H1 (cell line): ENCODE measurements at regions not wholly inside any gene's neighbourhood (a gene's known extent, or its start where the extent isn't known, plus 50 kb on each side); places are given as distances from the start of the nearest gene placed in this dataset.

ENCODE experiments used
- CTCF ChIA-PET: fragments of 300-600 bp; sonication (Branson Sonifier 250); formaldehyde crosslinking; loops from one replicate; lab custom pipeline; 2021; ENCODE audit not compliant: partially characterized antibody; lab: Charles Lee
- POLR2A ChIA-PET: fragments of 300-600 bp; sonication (Branson Sonifier 250); formaldehyde crosslinking; loops from one replicate; lab custom pipeline; 2021; ENCODE audit warnings: inconsistent platforms; ENCODE audit not compliant: partially characterized antibody; lab: Charles Lee
- DNase-seq, 2 experiments: peaks; one replicate each; pipeline versions ENCODE4 v3.0.0 to v3.0.0-alpha.2; 2010 to 2022; ENCODE audit warnings: low spot score in 2 of 2, low read depth in 1 of 2, mixed read lengths in 1 of 2
- FAIRE-seq: peaks from 2 replicates; lab custom pipeline; 2011; peaks lifted over from hg19 to GRCh38; lab: Jason Lieb, UNC
- H2AFZ ChIP-seq: 2 replicates; pipeline ENCODE4 v1.8.1; 2012; ENCODE audit warnings: low read length, inconsistent platforms
- H2AK5ac ChIP-seq: 2 replicates; pipeline ENCODE4 v1.6.1; 2013; ENCODE audit warnings: low read depth, low read length
- H2BK120ac ChIP-seq: replicated peaks from 2 replicates; pipeline ENCODE3; 2013; ENCODE audit warnings: low read depth, low read length, inconsistent platforms
- H2BK12ac ChIP-seq: 2 replicates; pipeline ENCODE4 v1.6.1; 2013; ENCODE audit warnings: low read depth, low read length
- H2BK15ac ChIP-seq: 2 replicates; pipeline ENCODE4 v1.6.1; 2013; ENCODE audit warnings: low read length
- H2BK20ac ChIP-seq: 2 replicates; pipeline ENCODE4 v1.6.1; 2013; ENCODE audit warnings: low read length
- H2BK5ac ChIP-seq: 2 replicates; pipeline ENCODE4 v1.6.1; 2013; ENCODE audit warnings: low read depth, low read length
- H3K14ac ChIP-seq: 2 replicates; pipeline ENCODE4 v1.6.1; 2013; ENCODE audit warnings: inconsistent platforms; ENCODE audit not compliant: insufficient read length
- H3K18ac ChIP-seq: 2 replicates; pipeline ENCODE4 v1.6.1; 2013; ENCODE audit warnings: low read length; ENCODE audit errors: extremely low read depth
- H3K23ac ChIP-seq: 2 replicates; pipeline ENCODE4 v1.6.1; 2013; ENCODE audit warnings: inconsistent platforms; ENCODE audit not compliant: insufficient read length
- H3K23me2 ChIP-seq: 2 replicates; pipeline ENCODE4 v1.6.1; 2013; ENCODE audit warnings: low read depth, low read length
- H3K27ac ChIP-seq: 2 replicates; pipeline ENCODE4 v1.6.1; 2011; ENCODE audit warnings: low read depth, low read length, inconsistent platforms
- H3K27me3 ChIP-seq, 4 experiments: replicated peaks in 1 of 4; 1 replicate in 1 of 4; 2 replicates in 3 of 4; pipeline versions ENCODE4 v1.6.1 to v1.8.1; 2011 to 2013; ENCODE audit warnings: low read length in 3 of 4, mild to moderate bottlenecking in 3 of 4, inconsistent platforms in 2 of 4, mixed read lengths in 2 of 4, moderate library complexity in 1 of 4; ENCODE audit not compliant: control insufficient read depth in 3 of 4, insufficient read depth in 3 of 4; ENCODE audit errors: extremely low read depth in 1 of 4
- H3K36me3 ChIP-seq, 4 experiments: 2 replicates each; pipeline versions ENCODE4 v1.6.1 to v1.8.1; 2011 to 2013; ENCODE audit warnings: mild to moderate bottlenecking in 4 of 4, low read length in 3 of 4, moderate library complexity in 2 of 4, control low read depth in 1 of 4, inconsistent platforms in 1 of 4; ENCODE audit not compliant: insufficient read depth in 4 of 4, control insufficient read depth in 2 of 4
- H3K4ac ChIP-seq: replicated peaks from 2 replicates; pipeline ENCODE3; 2013; ENCODE audit warnings: low read length, low read depth, mixed read lengths, inconsistent platforms; ENCODE audit not compliant: insufficient read length
- H3K4me1 ChIP-seq, 4 experiments: replicated peaks in 1 of 4; 1 replicate in 1 of 4; 2 replicates in 3 of 4; pipeline versions ENCODE4 v1.6.1 to v1.8.1; 2011 to 2013; ENCODE audit warnings: low read length in 3 of 4, inconsistent platforms in 2 of 4, mixed read lengths in 1 of 4; ENCODE audit not compliant: insufficient read depth in 4 of 4, control insufficient read depth in 3 of 4
- H3K4me2 ChIP-seq, 2 experiments: 2 replicates each; pipeline versions ENCODE4 v1.6.1 to v1.8.1; 2011 to 2013; ENCODE audit warnings: low read depth in 2 of 2, low read length in 2 of 2, control low read depth in 1 of 2, inconsistent platforms in 1 of 2, mild to moderate bottlenecking in 1 of 2; ENCODE audit not compliant: insufficient read depth in 1 of 2
- H3K4me3 ChIP-seq, 4 experiments: fragments of 200-600, 300-600 bp in 1 of 4; sonication (generic), shearing (Covaris generic), sonication (Bioruptor Twin) in 1 of 4; 2 replicates each; pipeline versions ENCODE4 v1.5.1 to v1.8.1; 2011 to 2016; ENCODE audit warnings: low read length in 4 of 4, low read depth in 3 of 4, control low read depth in 2 of 4, inconsistent platforms in 2 of 4, mild to moderate bottlenecking in 2 of 4, mixed read lengths in 1 of 4, moderate library complexity in 1 of 4; ENCODE audit not compliant: insufficient read depth in 2 of 4; ENCODE audit errors: extremely low read depth in 1 of 4
- H3K56ac ChIP-seq: replicated peaks from 2 replicates; pipeline ENCODE3; 2013; ENCODE audit warnings: low read depth, mild to moderate bottlenecking, mixed read lengths, low read length, inconsistent platforms; ENCODE audit not compliant: insufficient read length
- H3K79me1 ChIP-seq: 2 replicates; pipeline ENCODE4 v1.6.1; 2013; ENCODE audit warnings: low read depth, low read length, control low read depth
- H3K79me2 ChIP-seq, 2 experiments: 2 replicates each; pipeline versions ENCODE4 v1.6.1 to v1.8.1; 2012 to 2013; ENCODE audit warnings: low read length in 2 of 2, mild to moderate bottlenecking in 2 of 2, inconsistent platforms in 1 of 2; ENCODE audit not compliant: insufficient read depth in 2 of 2, control insufficient read depth in 1 of 2
- H3K9ac ChIP-seq, 4 experiments: replicated peaks in 1 of 4; 1 replicate in 1 of 4; 2 replicates in 3 of 4; pipeline versions ENCODE4 v1.6.1 to v1.8.1; 2011 to 2013; ENCODE audit warnings: low read depth in 3 of 4, low read length in 3 of 4, control low read depth in 2 of 4, mild to moderate bottlenecking in 2 of 4, moderate library complexity in 2 of 4, inconsistent platforms in 1 of 4; ENCODE audit errors: extremely low read depth in 1 of 4
- H3K9me3 ChIP-seq, 2 experiments: 2 replicates each; pipeline versions ENCODE4 v1.6.1 to v1.8.1; 2012 to 2013; ENCODE audit warnings: mild to moderate bottlenecking in 2 of 2, moderate library complexity in 2 of 2, control low read depth in 1 of 2, inconsistent platforms in 1 of 2, low read depth in 1 of 2, low read length in 1 of 2, mixed read lengths in 1 of 2; ENCODE audit not compliant: insufficient read depth in 2 of 2
- H4K20me1 ChIP-seq, 2 experiments: replicated peaks in 1 of 2; 2 replicates each; pipeline versions ENCODE3 to v1.8.1; 2011 to 2013; ENCODE audit warnings: inconsistent platforms in 2 of 2, low read length in 2 of 2, mild to moderate bottlenecking in 1 of 2; ENCODE audit not compliant: insufficient read depth in 2 of 2, control insufficient read depth in 1 of 2
- H4K5ac ChIP-seq: 2 replicates; pipeline ENCODE4 v1.6.1; 2013; ENCODE audit warnings: low read length, low read depth, mixed read lengths, inconsistent platforms; ENCODE audit not compliant: insufficient read length
- H4K8ac ChIP-seq: 2 replicates; pipeline ENCODE4 v1.8.0; 2013; ENCODE audit warnings: mild to moderate bottlenecking, moderate library complexity, low read length, inconsistent platforms; ENCODE audit not compliant: insufficient read depth; ENCODE audit errors: extremely low read depth
- H4K91ac ChIP-seq: replicated peaks from 2 replicates; pipeline ENCODE3; 2013; ENCODE audit warnings: low read length, mixed read lengths, inconsistent platforms; ENCODE audit not compliant: insufficient read length
- POU5F1 ChIP-seq: IDR thresholded peaks from 2 replicates; pipeline ENCODE4 v1.6.1; 2011; ENCODE audit warnings: low read depth, mild to moderate bottlenecking, low read length, moderate library complexity
- RAD21 ChIP-seq, 2 experiments: IDR thresholded peaks in 1 of 2; conservative IDR thresholded peaks in 1 of 2; 2 replicates each; pipeline ENCODE4 v1.6.1; 2011; ENCODE audit warnings: low read depth in 2 of 2, low read length in 2 of 2, improper control_type of control experiment in 1 of 2, inconsistent platforms in 1 of 2, mild to moderate bottlenecking in 1 of 2, moderate library complexity in 1 of 2
- SAP30 ChIP-seq: fragments of 300-600 bp; sonication (generic); IDR thresholded peaks from 2 replicates; pipeline ENCODE4 v1.7.1; 2012; ENCODE audit warnings: low read length, moderate library complexity, mild to moderate bottlenecking, inconsistent platforms; ENCODE audit not compliant: insufficient read depth, insufficient replicate concordance
- SIX5 ChIP-seq: IDR thresholded peaks from 2 replicates; pipeline ENCODE4 v1.6.1; 2011; ENCODE audit warnings: mild to moderate bottlenecking, low read depth, low read length
- SP1 ChIP-seq: IDR thresholded peaks from 2 replicates; pipeline ENCODE4 v1.6.1; 2011; ENCODE audit warnings: low read depth, low read length
- SP2 ChIP-seq: IDR thresholded peaks from 2 replicates; pipeline ENCODE4 v1.6.1; 2012; ENCODE audit warnings: mild to moderate bottlenecking, low read length, inconsistent platforms
- SUZ12 ChIP-seq: fragments of 200-600 bp; sonication (generic); IDR thresholded peaks from 2 replicates; pipeline ENCODE4 v1.6.1; 2012; ENCODE audit warnings: mild to moderate bottlenecking, inconsistent platforms, low read length, moderate library complexity, mixed read lengths
- TEAD4 ChIP-seq: IDR thresholded peaks from 2 replicates; pipeline ENCODE4 v1.6.1; 2012; ENCODE audit warnings: low read depth, low read length, inconsistent platforms, mixed read lengths
- ZNF274 ChIP-seq: IDR thresholded peaks from 2 replicates; pipeline ENCODE4 v1.7.0; 2012; ENCODE audit warnings: low read length, borderline replicate concordance; ENCODE audit errors: extremely low read depth
- WGBS, 2 experiments: shearing (Covaris generic) in 1 of 2; methylation state at CpG; one replicate each; pipeline versions ENCODE4 v1.1.6 to v1.1.7; 2013 to 2015; ENCODE audit warnings: low lambda C conversion rate in 2 of 2, mixed read lengths in 2 of 2, inconsistent platforms in 1 of 2, low coverage in 1 of 2, missing lambda C conversion rate in 1 of 2; ENCODE audit not compliant: insufficient replicate concordance in 2 of 2, insufficient coverage in 1 of 2, insufficient read length in 1 of 2; ENCODE audit errors: extremely low coverage in 1 of 2, missing lambda C conversion rate in 1 of 2; 5-methylcytosine and 5-hydroxymethylcytosine counted together
- TF ChIP-seq, protein P1 (sequence below): IDR thresholded peaks from 2 replicates; pipeline ENCODE4 v1.6.1; 2012; ENCODE audit warnings: low read length, inconsistent platforms

- no peak overlapping the region for H4K91ac ChIP-seq
- ChIA-PET CTCF (interaction anchor here (1.3 kb wide), 1 partner anchor 127 kb away, joined by 4 read pairs; no protein-coding TSS in a partner anchor), POLR2A (no interaction called here)
- H3K4me2 ChIP-seq = no peak overlapping the region
- 77% methylated on average over 3 of the region's 3 CpGs; no CpG with 5 or more reads in 1 of the 2 experiments for WGBS, 2 experiments
- no peak overlapping the region for H2AFZ ChIP-seq
- H2AK5ac ChIP-seq = no peak overlapping the region
- H3K79me1 ChIP-seq = no peaks in the 10 kb centered on the region
- no peak for FAIRE-seq
- H3K23me2 ChIP-seq = no peaks in the 10 kb centered on the region
- H3K4ac ChIP-seq = no peak overlapping the region
- no peak overlapping the region for H4K8ac ChIP-seq
- H4K20me1 ChIP-seq = no peaks in the 10 kb centered on the region
- H3K14ac ChIP-seq = no peak overlapping the region
- H3K36me3 ChIP-seq = no peaks in the 10 kb centered on the region; a peak in 1 of 8 replicates
- no peak overlapping the region for H3K4me3 ChIP-seq
- no peak overlapping the region for H3K27ac ChIP-seq
- no peak overlapping the region for H3K23ac ChIP-seq
- no peak overlapping the region for H2BK20ac ChIP-seq
- peaks cover 0 to 3% (median 0%) of the 10 kb centered on the region in 4 experiments; a peak in 1 of 7 replicates for H3K4me1 ChIP-seq
- H4K5ac ChIP-seq = no peak overlapping the region
- no peak overlapping the region for H2BK5ac ChIP-seq
- no peak overlapping the region for H3K18ac ChIP-seq
- no peak overlapping the region for H2BK12ac ChIP-seq
- peak in 1 of 2 experiments; percentile 11 for DNase-seq
- H2BK120ac ChIP-seq = no peak overlapping the region
- 0 out of 4 replicates have a peak, but pooled peaks cover 0 to 4% of the 10 kb centered on the region in 2 experiments for H3K9me3 ChIP-seq
- no peak overlapping the region for H2BK15ac ChIP-seq
- H3K9ac ChIP-seq = no peak overlapping the region
- H3K27me3 ChIP-seq = no peaks in the 10 kb centered on the region
- no peak overlapping the region for H3K56ac ChIP-seq
- no peaks in the 10 kb centered on the region for H3K79me2 ChIP-seq
- TF ChIP-seq SP1 (no peak), TEAD4 (no peak), SUZ12 (no peak), POU5F1 (no peak), SP2 (no peak), RAD21 (IDR thresholded peaks at IDR 0.05 in 1 of 2, conservative IDR thresholded peaks at IDR 0.05 in 1 of 2; ENCODE audit: low read depth in 2 of 2, low read length in 2 of 2) (no peak), ZNF274 (no peak), SIX5 (no peak), SAP30 (no peak)
- TF ChIP-seq, protein P1, sequence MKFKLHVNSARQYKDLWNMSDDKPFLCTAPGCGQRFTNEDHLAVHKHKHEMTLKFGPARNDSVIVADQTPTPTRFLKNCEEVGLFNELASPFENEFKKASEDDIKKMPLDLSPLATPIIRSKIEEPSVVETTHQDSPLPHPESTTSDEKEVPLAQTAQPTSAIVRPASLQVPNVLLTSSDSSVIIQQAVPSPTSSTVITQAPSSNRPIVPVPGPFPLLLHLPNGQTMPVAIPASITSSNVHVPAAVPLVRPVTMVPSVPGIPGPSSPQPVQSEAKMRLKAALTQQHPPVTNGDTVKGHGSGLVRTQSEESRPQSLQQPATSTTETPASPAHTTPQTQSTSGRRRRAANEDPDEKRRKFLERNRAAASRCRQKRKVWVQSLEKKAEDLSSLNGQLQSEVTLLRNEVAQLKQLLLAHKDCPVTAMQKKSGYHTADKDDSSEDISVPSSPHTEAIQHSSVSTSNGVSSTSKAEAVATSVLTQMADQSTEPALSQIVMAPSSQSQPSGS = no peak
Observed at GRCh38 chr11:15692739-15693138, 578.0 kb downstream of the INSC start.
